Natural killer cell (primary cell): ENCODE measurements at regions not wholly inside any gene's neighbourhood (a gene's known extent, or its start where the extent isn't known, plus 50 kb on each side); places are given as distances from the start of the nearest gene placed in this dataset.

Source experiments
- ATAC-seq, 3 donors: fragments of 150-1000 bp in 2 of 3; fragments of 200-7000 bp in 1 of 3; cut with Tn5 transposase; 1 replicate in 1 of 3; 2 replicates in 2 of 3; pipeline ENCODE4 v1.10.0; 2021; ENCODE audit warnings: mild to moderate bottlenecking in 2 of 3, moderate library complexity in 2 of 3
- DNase-seq, 2 donors: peaks; one replicate each; pipeline versions ENCODE4 v3.0.0 to v3.0.0-alpha.2; 2013 to 2021; ENCODE audit warnings: mixed read lengths in 1 of 2
- H3K27ac ChIP-seq: one replicate; pipeline ENCODE4 v1.5.1; 2013; ENCODE audit warnings: mild to moderate bottlenecking, low read length
- H3K27me3 ChIP-seq: one replicate; pipeline ENCODE4 v1.6.1; 2013; ENCODE audit warnings: low read length; ENCODE audit not compliant: control insufficient read depth, insufficient read depth
- H3K36me3 ChIP-seq: one replicate; pipeline ENCODE4 v1.6.1; 2013; ENCODE audit warnings: low read length; ENCODE audit not compliant: control insufficient read depth, insufficient read depth
- H3K4me1 ChIP-seq: one replicate; pipeline ENCODE4 v1.6.1; 2013; ENCODE audit warnings: low read length; ENCODE audit not compliant: control insufficient read depth, insufficient read depth
- H3K4me3 ChIP-seq: one replicate; pipeline ENCODE4 v1.5.1; 2013; ENCODE audit warnings: low read length
- H3K9me3 ChIP-seq: one replicate; pipeline ENCODE4 v1.6.1; 2013; ENCODE audit warnings: low read length; ENCODE audit not compliant: control insufficient read depth, insufficient read depth
- H3K27ac Mint-ChIP-seq, 2 donors: one replicate each; pipeline ENCODE4 v1.8.0; 2022; ENCODE audit warnings: mild to moderate bottlenecking in 2 of 2, mixed read lengths in 2 of 2, moderate library complexity in 1 of 2
- H3K27me3 Mint-ChIP-seq, 2 donors: one replicate each; pipeline ENCODE4 v1.8.0; 2022; ENCODE audit warnings: low read depth in 2 of 2, mixed read lengths in 2 of 2
- H3K36me3 Mint-ChIP-seq: one replicate; pipeline ENCODE4 v1.8.0; 2022; ENCODE audit warnings: mixed read lengths
- H3K4me1 Mint-ChIP-seq, 2 donors: one replicate each; pipeline ENCODE4 v1.8.0; 2022; ENCODE audit warnings: mixed read lengths in 2 of 2
- H3K4me3 Mint-ChIP-seq: one replicate; pipeline ENCODE4 v1.8.0; 2022; ENCODE audit warnings: mild to moderate bottlenecking, moderate library complexity, mixed read lengths
- H3K9me3 Mint-ChIP-seq, 2 donors: one replicate each; pipeline ENCODE4 v1.8.0; 2022; ENCODE audit warnings: mixed read lengths in 2 of 2
- CTCF ChIP-seq: fragments of 200-600 bp; IDR thresholded peaks from one replicate; pipeline ENCODE4 v1.8.0; 2022; ENCODE audit warnings: antibody characterized with exemption
- WGBS: methylation state at CpG from one replicate; pipeline ENCODE4 v1.1.7; 2013; ENCODE audit warnings: missing lambda C conversion rate; ENCODE audit not compliant: insufficient coverage; 5-methylcytosine and 5-hydroxymethylcytosine counted together
- intact Hi-C: fragments of 100-400 bp; cut with micrococcal nuclease; formaldehyde crosslinking; loops from one replicate; pipeline ENCODE4 v1.14.2; 2022

GRCh38 chr5:68147659-68148058 is 67.9 kb upstream of the PIK3R1 start:
- no peaks in the 10 kb centered on the region for H3K4me1 ChIP-seq
- 75% methylated on average over 1 of the region's 3 CpGs for WGBS
- H3K4me3 ChIP-seq, result no peak overlapping the region
- intact Hi-C loops, result no loop called here
- no peak for DNase-seq
- no peak overlapping the region for H3K4me3 Mint-ChIP-seq
- peaks cover 3 to 8% of the 10 kb centered on the region in 2 donors for H3K27me3 Mint-ChIP-seq
- no peak for TF ChIP-seq CTCF
- H3K27ac Mint-ChIP-seq, result no peak overlapping the region
- H3K9me3 Mint-ChIP-seq, result peaks cover 0 to 2% of the 10 kb centered on the region in 2 donors
- H3K27ac ChIP-seq, result no peak overlapping the region
- H3K36me3 ChIP-seq, result no peaks in the 10 kb centered on the region
- no peak for ATAC-seq
- H3K9me3 ChIP-seq, result no peaks in the 10 kb centered on the region
- no peaks in the 10 kb centered on the region for H3K27me3 ChIP-seq
- H3K36me3 Mint-ChIP-seq, result no peaks in the 10 kb centered on the region
- peaks cover 0 to 4% of the 10 kb centered on the region in 2 donors for H3K4me1 Mint-ChIP-seq

GRCh38 chr5:68141494-68141893 is 74.1 kb upstream of the PIK3R1 start:
- intact Hi-C loops, result no loop called here
- H3K4me3 ChIP-seq, result no peak overlapping the region
- ATAC-seq (peak; percentile 29 to 52 (median 40)), DNase-seq (peak in 1 of 2 donors; percentile 61)
- H3K36me3 ChIP-seq, result no peaks in the 10 kb centered on the region
- H3K27ac ChIP-seq, result no peak overlapping the region
- no peak overlapping the region for H3K4me3 Mint-ChIP-seq
- peaks cover 0 to 2% of the 10 kb centered on the region in 2 donors for H3K9me3 Mint-ChIP-seq
- H3K4me1 Mint-ChIP-seq, result no peaks in the 10 kb centered on the region
- H3K27me3 ChIP-seq, result no peaks in the 10 kb centered on the region
- H3K27me3 Mint-ChIP-seq, result peaks cover 4 to 18% of the 10 kb centered on the region in 2 donors
- no peaks in the 10 kb centered on the region for H3K4me1 ChIP-seq
- 52% methylated on average over 3 of the region's 4 CpGs for WGBS
- H3K27ac Mint-ChIP-seq, result no peak overlapping the region
- no peaks in the 10 kb centered on the region for H3K36me3 Mint-ChIP-seq
- TF ChIP-seq CTCF, result no peak
- no peaks in the 10 kb centered on the region for H3K9me3 ChIP-seq

GRCh38 chr5:68140763-68141162 is 74.8 kb upstream of the PIK3R1 start:
- Histone ChIP-seq H3K27me3 (no peaks in the 10 kb centered on the region), H3K27ac (no peak overlapping the region), H3K36me3 (no peaks in the 10 kb centered on the region), H3K4me3 (no peak overlapping the region), H3K4me1 (no peaks in the 10 kb centered on the region), H3K9me3 (no peaks in the 10 kb centered on the region)
- no peak overlapping the region for H3K4me3 Mint-ChIP-seq
- TF ChIP-seq CTCF, result no peak
- no peaks in the 10 kb centered on the region for H3K4me1 Mint-ChIP-seq
- peaks cover 4 to 18% of the 10 kb centered on the region in 2 donors for H3K27me3 Mint-ChIP-seq
- peaks cover 0 to 2% of the 10 kb centered on the region in 2 donors for H3K9me3 Mint-ChIP-seq
- DNase-seq, result no peak
- intact Hi-C loops, result no loop called here
- no peak overlapping the region for H3K27ac Mint-ChIP-seq
- no peak for ATAC-seq
- no peaks in the 10 kb centered on the region for H3K36me3 Mint-ChIP-seq
- WGBS, result 97% methylated on average over 1 of the region's 1 CpG
